SJCRH30 (cell line): ENCODE measurements at regions not wholly inside any gene's neighbourhood (a gene's known extent, or its start where the extent isn't known, plus 50 kb on each side); places are given as distances from the start of the nearest gene placed in this dataset.

Experiments
- DNase-seq, 2 experiments: peaks; one replicate each; pipeline ENCODE4 v3.0.0-alpha.2; 2015 to 2020
- H3K27ac ChIP-seq: fragments of 250-450 bp; sonication (Bioruptor Pico); 2 replicates; pipeline ENCODE4 v1.5.1; 2020; ENCODE audit warnings: mild to moderate bottlenecking, moderate library complexity
- H3K27me3 ChIP-seq: fragments of 250-450 bp; sonication (Bioruptor Pico); 2 replicates; pipeline ENCODE4 v1.5.1; 2020; ENCODE audit warnings: mild to moderate bottlenecking, moderate library complexity
- H3K36me3 ChIP-seq: fragments of 250-450 bp; sonication (Bioruptor Pico); 2 replicates; pipeline ENCODE4 v1.5.1; 2020; ENCODE audit warnings: mild to moderate bottlenecking, moderate library complexity
- H3K4me1 ChIP-seq: fragments of 250-450 bp; sonication (Bioruptor Pico); 2 replicates; pipeline ENCODE4 v1.5.1; 2020; ENCODE audit warnings: mild to moderate bottlenecking, moderate library complexity
- H3K4me3 ChIP-seq: fragments of 250-450 bp; sonication (Bioruptor Pico); 2 replicates; pipeline ENCODE4 v1.5.1; 2020; ENCODE audit warnings: mild to moderate bottlenecking, moderate library complexity
- H3K9me3 ChIP-seq: fragments of 250-450 bp; sonication (Bioruptor Pico); replicated peaks from 2 replicates; pipeline ENCODE4 v1.5.1; 2020; ENCODE audit warnings: mild to moderate bottlenecking, moderate library complexity

- Histone ChIP-seq H3K27me3 (no peaks in the 10 kb centered on the region), H3K36me3 (no peaks in the 10 kb centered on the region), H3K4me3 (no peak overlapping the region), H3K4me1 (no peaks in the 10 kb centered on the region), H3K9me3 (no peaks in the 10 kb centered on the region), H3K27ac (no peak overlapping the region)
- no peak for DNase-seq
These were observed 98.9 kb upstream of the PLEKHG7 start for GRCh38 chr12:92603741-92604432.

- H3K27ac ChIP-seq = no peak overlapping the region
These were observed 99.7 kb upstream of the PLEKHG7 start for GRCh38 chr12:92602930-92603623.

GRCh38 chr12:92602476-92602875 lies 100.3 kb upstream of the PLEKHG7 start:
- Histone ChIP-seq H3K4me1 (no peaks in the 10 kb centered on the region), H3K27me3 (no peaks in the 10 kb centered on the region), H3K4me3 (no peak overlapping the region), H3K36me3 (no peaks in the 10 kb centered on the region), H3K27ac (no peak overlapping the region), H3K9me3 (no peaks in the 10 kb centered on the region)
- DNase-seq = no peak

More at GRCh38 chr12:92602930-92603623, 99.7 kb upstream of the PLEKHG7 start:
- H3K36me3 ChIP-seq = no peaks in the 10 kb centered on the region
- no peaks in the 10 kb centered on the region for H3K27me3 ChIP-seq
- no peaks in the 10 kb centered on the region for H3K4me1 ChIP-seq
- DNase-seq = no peak
- H3K4me3 ChIP-seq = no peak overlapping the region
- no peaks in the 10 kb centered on the region for H3K9me3 ChIP-seq

- H3K27me3 ChIP-seq = no peaks in the 10 kb centered on the region
- no peak overlapping the region for H3K27ac ChIP-seq
- no peaks in the 10 kb centered on the region for H3K36me3 ChIP-seq
- no peak overlapping the region for H3K4me3 ChIP-seq
- H3K4me1 ChIP-seq = no peaks in the 10 kb centered on the region
- DNase-seq = no peak
- H3K9me3 ChIP-seq = no peaks in the 10 kb centered on the region
These were observed 101.1 kb upstream of the PLEKHG7 start for GRCh38 chr12:92601680-92602079.

- H3K36me3 ChIP-seq = no peaks in the 10 kb centered on the region
- H3K27me3 ChIP-seq = no peaks in the 10 kb centered on the region
- H3K27ac ChIP-seq = no peak overlapping the region
- H3K4me1 ChIP-seq = no peaks in the 10 kb centered on the region
- H3K9me3 ChIP-seq = no peaks in the 10 kb centered on the region
- no peak overlapping the region for H3K4me3 ChIP-seq
- DNase-seq = no peak
These were observed 101.6 kb upstream of the PLEKHG7 start for GRCh38 chr12:92601176-92601575.

- Histone ChIP-seq H3K4me3 (no peak overlapping the region), H3K27ac (no peak overlapping the region), H3K27me3 (no peaks in the 10 kb centered on the region), H3K9me3 (no peaks in the 10 kb centered on the region), H3K36me3 (no peaks in the 10 kb centered on the region), H3K4me1 (no peaks in the 10 kb centered on the region)
- no peak for DNase-seq
These were observed 102.7 kb upstream of the PLEKHG7 start for GRCh38 chr12:92600052-92600451.

- peaks cover 5% of the 10 kb centered on the region; the same call in 1 of the 2 replicates for H3K4me1 ChIP-seq
- H3K4me3 ChIP-seq = no peak overlapping the region
- H3K9me3 ChIP-seq = no peaks in the 10 kb centered on the region
- no peak overlapping the region for H3K27ac ChIP-seq
- H3K36me3 ChIP-seq = no peaks in the 10 kb centered on the region
- DNase-seq = no peak
- H3K27me3 ChIP-seq = no peaks in the 10 kb centered on the region
These were observed 104.8 kb upstream of the PLEKHG7 start for GRCh38 chr12:92597997-92598396.

GRCh38 chr12:92597118-92597517 lies 105.7 kb upstream of the PLEKHG7 start:
- H3K36me3 ChIP-seq = no peaks in the 10 kb centered on the region
- H3K4me1 ChIP-seq = peaks cover 5% of the 10 kb centered on the region; the same call in 1 of the 2 replicates
- no peak overlapping the region for H3K27ac ChIP-seq
- no peaks in the 10 kb centered on the region for H3K27me3 ChIP-seq
- H3K4me3 ChIP-seq = no peak overlapping the region
- H3K9me3 ChIP-seq = no peaks in the 10 kb centered on the region
- DNase-seq = no peak

- Histone ChIP-seq H3K4me3 (no peak overlapping the region), H3K27me3 (no peaks in the 10 kb centered on the region), H3K27ac (no peak overlapping the region), H3K4me1 (peaks cover 5% of the 10 kb centered on the region; the same call in 1 of the 2 replicates), H3K36me3 (no peaks in the 10 kb centered on the region), H3K9me3 (no peaks in the 10 kb centered on the region)
- peak in 1 of 2 experiments; percentile 10 for DNase-seq
These were observed 106.4 kb upstream of the PLEKHG7 start for GRCh38 chr12:92596383-92596782.

- Histone ChIP-seq H3K9me3 (no peaks in the 10 kb centered on the region), H3K27me3 (no peaks in the 10 kb centered on the region), H3K36me3 (no peaks in the 10 kb centered on the region), H3K4me3 (no peak overlapping the region), H3K27ac (no peak overlapping the region), H3K4me1 (peaks cover 5% of the 10 kb centered on the region; the same call in 1 of the 2 replicates)
- no peak for DNase-seq
These were observed 107.1 kb upstream of the PLEKHG7 start for GRCh38 chr12:92595663-92596062.

GRCh38 chr12:92593734-92594402 lies 108.9 kb upstream of the PLEKHG7 start:
- DNase-seq = no peak

GRCh38 chr12:92585115-92585727 lies 117.6 kb upstream of the PLEKHG7 start:
- H3K36me3 ChIP-seq = no peaks in the 10 kb centered on the region
- H3K27ac ChIP-seq = no peak overlapping the region
- no peaks in the 10 kb centered on the region for H3K9me3 ChIP-seq
- DNase-seq = no peak
- H3K27me3 ChIP-seq = no peaks in the 10 kb centered on the region
- no peak overlapping the region for H3K4me3 ChIP-seq
- H3K4me1 ChIP-seq = peaks cover 8% of the 10 kb centered on the region; the same call in 1 of the 2 replicates

More at GRCh38 chr12:92593734-92594402, 108.9 kb upstream of the PLEKHG7 start:
- Histone ChIP-seq H3K4me1 (peaks cover 5% of the 10 kb centered on the region; the same call in 1 of the 2 replicates), H3K27ac (no peak overlapping the region), H3K9me3 (no peaks in the 10 kb centered on the region), H3K27me3 (no peaks in the 10 kb centered on the region), H3K4me3 (no peak overlapping the region), H3K36me3 (no peaks in the 10 kb centered on the region)

- Histone ChIP-seq H3K27ac (no peak overlapping the region), H3K27me3 (no peaks in the 10 kb centered on the region), H3K36me3 (no peaks in the 10 kb centered on the region)
These were observed 118.9 kb upstream of the PLEKHG7 start for GRCh38 chr12:92583910-92584309.

GRCh38 chr12:92582893-92583292 lies 119.9 kb upstream of the PLEKHG7 start:
- H3K27me3 ChIP-seq = no peaks in the 10 kb centered on the region
- no peaks in the 10 kb centered on the region for H3K36me3 ChIP-seq
- no peak overlapping the region for H3K4me3 ChIP-seq
- DNase-seq = no peak
- peaks cover 8% of the 10 kb centered on the region; the same call in 1 of the 2 replicates for H3K4me1 ChIP-seq
- H3K27ac ChIP-seq = no peak overlapping the region
- H3K9me3 ChIP-seq = no peaks in the 10 kb centered on the region

More at GRCh38 chr12:92583910-92584309, 118.9 kb upstream of the PLEKHG7 start:
- DNase-seq = no peak
- peaks cover 8% of the 10 kb centered on the region; the same call in 1 of the 2 replicates for H3K4me1 ChIP-seq
- no peak overlapping the region for H3K4me3 ChIP-seq
- H3K9me3 ChIP-seq = no peaks in the 10 kb centered on the region
